ENCODE measurements at regions not wholly inside any gene's neighbourhood (a gene's known extent, or its start where the extent isn't known, plus 50 kb on each side); places are given as distances from the start of the nearest gene placed in this dataset.

DNA sequence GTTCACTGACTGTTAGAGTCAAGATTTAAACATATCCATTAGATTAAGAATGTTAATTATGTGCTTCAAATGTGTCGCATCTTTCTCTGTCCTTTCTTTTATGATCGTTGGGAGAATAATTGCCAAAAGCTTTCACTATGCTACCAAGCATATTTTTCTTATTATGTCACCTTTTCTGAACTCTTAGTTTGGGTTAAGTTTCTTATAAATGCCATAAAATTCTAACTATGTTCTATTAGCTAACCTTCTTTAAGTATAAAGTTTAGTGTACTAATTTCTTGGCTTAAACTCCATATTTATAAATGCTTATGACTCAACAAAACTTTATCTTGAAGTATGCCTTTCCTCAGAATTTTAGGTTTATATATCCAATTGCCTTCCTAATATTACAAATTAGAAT is 1759.4 kb downstream of the PCDH9 start:
- H3K79me2 ChIP-seq (ENCODE audit: control insufficient read depth, low read length), result no peaks in the 10 kb centered on the region
- no peaks in the 10 kb centered on the region for H3K36me3 ChIP-seq (ENCODE audit: control insufficient read depth, low read length)
- H4K20me1 ChIP-seq (ENCODE audit: control insufficient read depth, insufficient read depth, low read depth, low read length), result no peaks in the 10 kb centered on the region
- H3K4me3 ChIP-seq (ENCODE audit: low read length), result no peak overlapping the region
- H3K4me1 ChIP-seq (ENCODE audit: control insufficient read depth, low read length), result no peaks in the 10 kb centered on the region
- no peak overlapping the region for H3K4me2 ChIP-seq (ENCODE audit: low read length)
- 0 out of 2 replicates have a peak, but pooled peaks cover 2% of the 10 kb centered on the region for H3K9me2 ChIP-seq (replicated peaks; ENCODE audit: control insufficient read depth, low read length)
- no peaks in the 10 kb centered on the region for H3K27me3 ChIP-seq (ENCODE audit: control insufficient read depth, low read length)
- no peaks in the 10 kb centered on the region for H3F3A ChIP-seq (ENCODE audit: control insufficient read depth, insufficient read depth)
- H3K9me3 ChIP-seq (ENCODE audit: control insufficient read depth, insufficient read depth, low read length), result no peaks in the 10 kb centered on the region
- TF ChIP-seq EZH2phosphoT487 (IDR thresholded peaks at IDR 0.05; ENCODE audit: borderline replicate concordance, low read length), result no peak
- TF ChIP-seq, protein P1, sequence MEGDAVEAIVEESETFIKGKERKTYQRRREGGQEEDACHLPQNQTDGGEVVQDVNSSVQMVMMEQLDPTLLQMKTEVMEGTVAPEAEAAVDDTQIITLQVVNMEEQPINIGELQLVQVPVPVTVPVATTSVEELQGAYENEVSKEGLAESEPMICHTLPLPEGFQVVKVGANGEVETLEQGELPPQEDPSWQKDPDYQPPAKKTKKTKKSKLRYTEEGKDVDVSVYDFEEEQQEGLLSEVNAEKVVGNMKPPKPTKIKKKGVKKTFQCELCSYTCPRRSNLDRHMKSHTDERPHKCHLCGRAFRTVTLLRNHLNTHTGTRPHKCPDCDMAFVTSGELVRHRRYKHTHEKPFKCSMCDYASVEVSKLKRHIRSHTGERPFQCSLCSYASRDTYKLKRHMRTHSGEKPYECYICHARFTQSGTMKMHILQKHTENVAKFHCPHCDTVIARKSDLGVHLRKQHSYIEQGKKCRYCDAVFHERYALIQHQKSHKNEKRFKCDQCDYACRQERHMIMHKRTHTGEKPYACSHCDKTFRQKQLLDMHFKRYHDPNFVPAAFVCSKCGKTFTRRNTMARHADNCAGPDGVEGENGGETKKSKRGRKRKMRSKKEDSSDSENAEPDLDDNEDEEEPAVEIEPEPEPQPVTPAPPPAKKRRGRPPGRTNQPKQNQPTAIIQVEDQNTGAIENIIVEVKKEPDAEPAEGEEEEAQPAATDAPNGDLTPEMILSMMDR (IDR thresholded peaks at IDR 0.05; ENCODE audit: low read depth, low read length, poor library complexity, severe bottlenecking), result no peak
- no peak overlapping the region for H3K27ac ChIP-seq (ENCODE audit: low read depth, low read length)

DNA sequence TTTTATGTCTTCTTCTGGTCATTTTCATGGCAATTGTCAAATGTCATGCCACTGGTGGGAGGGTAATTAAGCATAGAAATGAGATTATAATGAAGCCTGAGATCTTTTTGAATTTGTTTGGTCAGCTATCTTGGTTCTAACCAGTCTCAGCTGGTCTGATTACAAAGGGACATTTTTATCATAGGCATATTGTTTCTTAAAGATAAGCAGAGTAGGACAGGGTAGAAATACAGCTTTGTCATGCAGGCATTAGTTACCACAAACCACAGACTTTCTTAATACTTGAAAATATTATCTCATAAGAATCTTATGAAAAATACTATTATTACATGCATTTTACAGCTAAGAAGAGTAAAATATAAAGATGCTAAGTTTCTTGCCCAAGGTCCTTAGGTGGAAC is 1761.5 kb downstream of the PCDH9 start:
- Histone ChIP-seq H3K27ac (ENCODE audit: low read depth, low read length) (no peak overlapping the region), H3K4me2 (ENCODE audit: low read length) (no peak overlapping the region), H3K27me3 (ENCODE audit: control insufficient read depth, low read length) (no peaks in the 10 kb centered on the region), H3K36me3 (ENCODE audit: control insufficient read depth, low read length) (no peaks in the 10 kb centered on the region), H3K4me3 (ENCODE audit: low read length) (no peak overlapping the region), H4K20me1 (ENCODE audit: control insufficient read depth, insufficient read depth, low read depth, low read length) (no peaks in the 10 kb centered on the region), H3F3A (ENCODE audit: control insufficient read depth, insufficient read depth) (no peaks in the 10 kb centered on the region), H3K9me2 (replicated peaks; ENCODE audit: control insufficient read depth, low read length) (0 out of 2 replicates have a peak, but pooled peaks cover 2% of the 10 kb centered on the region), H3K4me1 (ENCODE audit: control insufficient read depth, low read length) (no peaks in the 10 kb centered on the region), H3K9me3 (ENCODE audit: control insufficient read depth, insufficient read depth, low read length) (no peaks in the 10 kb centered on the region), H3K79me2 (ENCODE audit: control insufficient read depth, low read length) (no peaks in the 10 kb centered on the region)
- TF ChIP-seq EZH2phosphoT487 (IDR thresholded peaks at IDR 0.05; ENCODE audit: borderline replicate concordance, low read length), result no peak
- TF ChIP-seq, protein P1 (IDR thresholded peaks at IDR 0.05; ENCODE audit: low read depth, low read length, poor library complexity, severe bottlenecking), result no peak

DNA sequence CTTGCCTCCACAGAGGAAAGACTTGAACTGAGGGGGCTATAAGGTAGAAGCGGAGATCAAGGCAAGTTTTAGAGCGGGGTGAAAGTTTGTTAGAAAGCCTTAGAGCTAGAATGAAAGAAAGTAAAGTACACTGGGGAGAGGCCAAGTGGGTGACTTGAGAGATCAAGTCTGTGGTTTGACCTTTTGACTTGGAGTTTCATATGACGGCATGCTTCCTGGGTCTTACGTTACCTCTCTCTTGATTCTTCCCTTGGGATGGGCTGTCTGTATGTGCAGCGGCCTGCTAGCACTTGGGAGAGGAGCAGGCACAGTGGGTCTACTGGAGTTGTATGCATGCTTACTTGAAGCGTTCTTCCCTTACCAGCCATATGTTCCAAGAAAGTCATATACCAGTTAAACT is 1768.5 kb downstream of the PCDH9 start:
- no peaks in the 10 kb centered on the region for H3K27me3 ChIP-seq (ENCODE audit: control insufficient read depth, low read length)
- H3K36me3 ChIP-seq (ENCODE audit: control insufficient read depth, low read length), result no peaks in the 10 kb centered on the region
- H3K27ac ChIP-seq (ENCODE audit: low read depth, low read length), result no peak overlapping the region
- no peak overlapping the region for H3K4me3 ChIP-seq (ENCODE audit: low read length)
- no peaks in the 10 kb centered on the region for H4K20me1 ChIP-seq (ENCODE audit: control insufficient read depth, insufficient read depth, low read depth, low read length)
- H3K4me1 ChIP-seq (ENCODE audit: control insufficient read depth, low read length), result no peaks in the 10 kb centered on the region
- no peak for TF ChIP-seq EZH2phosphoT487 (IDR thresholded peaks at IDR 0.05; ENCODE audit: borderline replicate concordance, low read length)
- no peaks in the 10 kb centered on the region for H3F3A ChIP-seq (ENCODE audit: control insufficient read depth, insufficient read depth)
- no peaks in the 10 kb centered on the region for H3K79me2 ChIP-seq (ENCODE audit: control insufficient read depth, low read length)
- H3K9me2 ChIP-seq (replicated peaks; ENCODE audit: control insufficient read depth, low read length), result no peaks in the 10 kb centered on the region
- H3K9me3 ChIP-seq (ENCODE audit: control insufficient read depth, insufficient read depth, low read length), result no peaks in the 10 kb centered on the region
- no peak overlapping the region for H3K4me2 ChIP-seq (ENCODE audit: low read length)

DNA sequence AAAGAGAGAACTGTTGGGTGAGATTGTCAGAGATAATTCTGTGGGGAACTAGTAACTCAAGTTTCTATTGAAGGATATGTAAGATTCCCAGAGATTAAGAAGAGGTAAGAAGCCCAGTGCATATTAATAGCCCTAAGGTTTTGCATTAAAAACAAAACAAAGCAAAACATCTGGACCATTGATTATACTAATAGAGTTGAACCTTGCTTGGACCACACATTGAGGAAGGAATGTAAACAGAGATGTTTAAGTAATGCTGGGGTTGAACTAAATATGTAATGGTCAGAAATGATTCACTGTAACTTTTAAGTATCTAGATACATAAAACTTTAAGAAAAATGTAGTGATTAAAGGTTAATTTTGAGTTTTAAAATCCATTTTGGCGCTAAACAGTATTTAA is 1770.0 kb downstream of the PCDH9 start:
- H3K27me3 ChIP-seq (ENCODE audit: control insufficient read depth, low read length), result no peaks in the 10 kb centered on the region
- H3K9me3 ChIP-seq (ENCODE audit: control insufficient read depth, insufficient read depth, low read length), result no peaks in the 10 kb centered on the region
- no peak overlapping the region for H3K27ac ChIP-seq (ENCODE audit: low read depth, low read length)
- no peak overlapping the region for H3K4me2 ChIP-seq (ENCODE audit: low read length)
- H3F3A ChIP-seq (ENCODE audit: control insufficient read depth, insufficient read depth), result no peaks in the 10 kb centered on the region
- H3K9me2 ChIP-seq (replicated peaks; ENCODE audit: control insufficient read depth, low read length), result no peaks in the 10 kb centered on the region
- no peaks in the 10 kb centered on the region for H3K36me3 ChIP-seq (ENCODE audit: control insufficient read depth, low read length)
- H3K4me3 ChIP-seq (ENCODE audit: low read length), result no peak overlapping the region
- no peaks in the 10 kb centered on the region for H4K20me1 ChIP-seq (ENCODE audit: control insufficient read depth, insufficient read depth, low read depth, low read length)
- TF ChIP-seq EZH2phosphoT487 (IDR thresholded peaks at IDR 0.05; ENCODE audit: borderline replicate concordance, low read length), result no peak
- TF ChIP-seq, protein P1 (IDR thresholded peaks at IDR 0.05; ENCODE audit: low read depth, low read length, poor library complexity, severe bottlenecking), result no peak
- no peaks in the 10 kb centered on the region for H3K79me2 ChIP-seq (ENCODE audit: control insufficient read depth, low read length)
- no peaks in the 10 kb centered on the region for H3K4me1 ChIP-seq (ENCODE audit: control insufficient read depth, low read length)
